ENCODE measurements at regions not wholly inside any gene's neighbourhood (a gene's known extent, or its start where the extent isn't known, plus 50 kb on each side); places are given as distances from the start of the nearest gene placed in this dataset.

GRCh38 chr3:182608832-182609231 is 184.5 kb upstream of the ATP11B start:
- in situ Hi-C loops (cut with MboI; ENCODE audit: low sequenced_read_pairs): no loop called here

GRCh38 chr3:182609575-182610156 is 183.6 kb upstream of the ATP11B start:
- in situ Hi-C loops (cut with MboI; ENCODE audit: low sequenced_read_pairs): no loop called here

GRCh38 chr3:182612332-182612731 is 181.0 kb upstream of the ATP11B start:
- in situ Hi-C loops (cut with MboI; ENCODE audit: low sequenced_read_pairs): no loop called here

GRCh38 chr3:182617500-182617899 is 175.8 kb upstream of the ATP11B start:
- in situ Hi-C loops (cut with MboI; ENCODE audit: low sequenced_read_pairs): no loop called here

GRCh38 chr3:182618085-182618732 is 175.1 kb upstream of the ATP11B start:
- in situ Hi-C loops (cut with MboI; ENCODE audit: low sequenced_read_pairs): no loop called here

- in situ Hi-C loops (cut with MboI; ENCODE audit: low sequenced_read_pairs): no loop called here
Observed at GRCh38 chr3:182618981-182619591, 174.2 kb upstream of the ATP11B start.

GRCh38 chr3:182620723-182621434 is 172.4 kb upstream of the ATP11B start:
- in situ Hi-C loops (cut with MboI; ENCODE audit: low sequenced_read_pairs): no loop called here

GRCh38 chr3:182621435-182622240 is 171.7 kb upstream of the ATP11B start:
- in situ Hi-C loops (cut with MboI; ENCODE audit: low sequenced_read_pairs): no loop called here

- in situ Hi-C loops (cut with MboI; ENCODE audit: low sequenced_read_pairs): no loop called here
Observed at GRCh38 chr3:182622241-182622545, 171.1 kb upstream of the ATP11B start.

- in situ Hi-C loops (cut with MboI; ENCODE audit: low sequenced_read_pairs): no loop called here
Observed at GRCh38 chr3:182626484-182627467, 166.5 kb upstream of the ATP11B start.

GRCh38 chr3:182628531-182628930 is 164.8 kb upstream of the ATP11B start:
- in situ Hi-C loops (cut with MboI; ENCODE audit: low sequenced_read_pairs): no loop called here

- in situ Hi-C loops (cut with MboI; ENCODE audit: low sequenced_read_pairs): no loop called here
Observed at GRCh38 chr3:182629521-182629920, 163.8 kb upstream of the ATP11B start.

- in situ Hi-C loops (cut with MboI; ENCODE audit: low sequenced_read_pairs): no loop called here
Observed at GRCh38 chr3:182631183-182632076, 161.9 kb upstream of the ATP11B start.

GRCh38 chr3:182632077-182632393 is 161.3 kb upstream of the ATP11B start:
- in situ Hi-C loops (cut with MboI; ENCODE audit: low sequenced_read_pairs): no loop called here

GRCh38 chr3:182633186-182633585 is 160.1 kb upstream of the ATP11B start:
- in situ Hi-C loops (cut with MboI; ENCODE audit: low sequenced_read_pairs): no loop called here

- in situ Hi-C loops (cut with MboI; ENCODE audit: low sequenced_read_pairs): no loop called here
Observed at GRCh38 chr3:182636646-182637045, 156.7 kb upstream of the ATP11B start.

- in situ Hi-C loops (cut with MboI; ENCODE audit: low sequenced_read_pairs): no loop called here
Observed at GRCh38 chr3:182637350-182638110, 155.8 kb upstream of the ATP11B start.

- in situ Hi-C loops (cut with MboI; ENCODE audit: low sequenced_read_pairs): no loop called here
Observed at GRCh38 chr3:182644013-182644412, 149.3 kb upstream of the ATP11B start.
